ENCODE measurements at regions not wholly inside any gene's neighbourhood (a gene's known extent, or its start where the extent isn't known, plus 50 kb on each side); places are given as distances from the start of the nearest gene placed in this dataset.
"Not testable (repeated sequence)": the region's sequence is repeated elsewhere in the genome, so short reads cannot be mapped to it uniquely, and the experiment has no call there.

DNA sequence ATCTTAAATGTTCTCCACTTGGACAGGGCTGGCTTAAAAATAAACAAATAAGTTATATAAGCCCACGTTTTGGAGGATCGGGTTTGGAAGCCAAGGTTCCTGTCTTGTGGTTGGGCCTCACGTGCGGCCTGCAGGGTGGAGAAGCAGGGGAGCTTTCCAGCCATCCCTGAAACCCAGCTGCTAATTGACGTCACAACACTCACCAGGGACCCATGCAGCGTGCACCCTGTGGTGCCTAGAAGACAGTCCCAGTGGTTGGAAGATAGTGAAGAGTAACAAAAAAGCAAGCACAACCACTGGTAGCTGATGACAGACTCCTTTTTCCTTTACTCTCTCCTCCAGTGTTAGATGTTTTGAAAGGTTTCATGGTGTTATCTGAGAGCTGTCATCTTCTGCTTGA lies 142.0 kb upstream of the RBPJ start:
- no peak for DNase-seq

DNA sequence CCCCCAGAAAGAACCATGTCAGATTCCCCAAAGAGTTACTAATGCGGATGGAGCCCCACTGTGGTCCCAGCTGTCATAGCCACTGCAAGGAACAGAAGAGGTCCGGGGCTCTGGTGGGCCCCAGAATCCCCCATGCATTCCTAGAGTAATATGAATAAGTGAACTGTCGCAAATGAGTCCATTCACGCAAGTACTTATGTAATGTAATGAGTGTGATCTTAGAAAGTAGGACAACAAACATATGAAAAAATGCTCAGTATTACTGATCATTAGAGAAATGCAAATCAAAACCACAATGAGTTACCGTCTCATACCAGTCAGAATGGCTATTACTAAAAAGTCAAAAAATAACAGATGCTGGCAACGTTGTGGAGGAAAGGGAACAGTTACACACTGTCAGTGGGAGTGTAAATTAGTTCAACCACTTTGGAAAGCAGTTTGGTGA lies 141.5 kb upstream of the RBPJ start:
- no peak for DNase-seq

DNA sequence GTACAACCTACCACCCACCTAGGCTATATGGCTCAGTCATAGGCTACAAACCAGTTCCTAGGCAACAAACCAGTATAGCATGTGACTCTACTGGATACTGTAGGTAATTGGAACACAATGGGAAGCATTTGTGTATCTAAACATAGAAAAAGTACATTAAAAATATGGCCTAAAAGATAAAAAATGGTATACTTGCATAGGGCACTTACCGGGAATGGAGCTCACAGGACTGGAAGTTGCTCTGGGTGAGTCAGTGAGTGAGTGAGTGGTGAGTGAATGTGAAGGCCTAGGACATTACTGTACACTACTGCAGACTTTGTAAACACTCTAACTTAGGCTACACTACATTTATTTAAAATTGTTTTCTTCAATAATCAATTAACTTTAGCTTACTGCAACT lies 139.2 kb upstream of the RBPJ start:
- no peak for DNase-seq

DNA sequence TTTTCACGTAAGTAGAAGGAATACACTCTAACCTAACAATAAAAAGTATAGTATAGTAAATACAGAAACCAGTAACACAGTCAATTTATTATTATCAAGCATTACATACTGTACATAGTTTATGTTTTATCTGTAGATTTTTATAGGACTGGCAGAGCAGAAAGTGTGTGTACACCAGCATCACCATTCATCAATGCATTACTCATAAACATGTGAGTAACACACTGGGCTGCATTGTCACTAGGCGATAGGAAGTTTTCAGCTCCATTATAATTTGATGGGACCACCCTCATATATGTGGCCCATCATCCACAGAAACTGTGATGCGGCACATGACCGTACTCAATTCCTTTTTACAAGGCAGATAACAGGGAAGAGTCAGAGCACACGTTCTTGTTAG lies 137.8 kb upstream of the RBPJ start:
- DNase-seq, result no peak

DNA sequence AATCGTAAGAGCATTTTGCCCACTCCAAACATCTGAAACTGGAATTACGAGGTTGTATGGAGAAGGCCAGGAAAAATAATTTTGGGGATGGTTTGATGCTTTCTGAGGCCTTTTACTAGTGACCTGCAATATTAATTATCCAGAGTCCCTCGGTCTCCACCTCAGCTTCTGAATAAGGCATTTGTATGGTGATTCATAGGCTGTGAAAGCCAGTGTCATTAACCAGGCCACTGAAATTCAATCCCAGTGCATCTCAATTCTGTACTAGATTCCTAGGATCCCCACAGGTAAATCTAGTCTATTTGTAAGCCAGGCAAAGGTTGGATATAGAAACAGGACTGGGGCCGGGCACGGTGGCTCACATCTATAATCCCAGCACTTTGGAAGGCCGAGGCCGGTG lies 135.4 kb upstream of the RBPJ start:
- no peak for DNase-seq

DNA sequence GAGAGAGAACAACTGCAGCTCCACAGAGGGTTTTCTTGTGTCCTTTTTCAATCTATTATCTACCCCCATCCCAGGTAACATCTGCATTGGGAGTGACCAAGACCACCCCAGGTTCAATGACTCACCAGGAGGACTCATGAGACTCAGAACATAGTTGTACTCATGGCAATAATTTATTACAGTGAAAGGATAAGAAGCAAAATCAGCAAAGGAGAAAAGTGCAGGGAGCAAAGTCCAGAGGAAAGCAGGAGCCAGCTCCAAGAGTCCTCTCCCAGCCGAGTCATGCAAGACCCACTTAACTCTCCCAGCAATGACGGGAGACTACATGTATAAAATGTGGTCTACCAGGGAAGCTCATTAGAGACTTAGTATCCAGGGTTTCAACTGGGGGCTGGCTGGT lies 129.5 kb upstream of the RBPJ start:
- no peak for DNase-seq

DNA sequence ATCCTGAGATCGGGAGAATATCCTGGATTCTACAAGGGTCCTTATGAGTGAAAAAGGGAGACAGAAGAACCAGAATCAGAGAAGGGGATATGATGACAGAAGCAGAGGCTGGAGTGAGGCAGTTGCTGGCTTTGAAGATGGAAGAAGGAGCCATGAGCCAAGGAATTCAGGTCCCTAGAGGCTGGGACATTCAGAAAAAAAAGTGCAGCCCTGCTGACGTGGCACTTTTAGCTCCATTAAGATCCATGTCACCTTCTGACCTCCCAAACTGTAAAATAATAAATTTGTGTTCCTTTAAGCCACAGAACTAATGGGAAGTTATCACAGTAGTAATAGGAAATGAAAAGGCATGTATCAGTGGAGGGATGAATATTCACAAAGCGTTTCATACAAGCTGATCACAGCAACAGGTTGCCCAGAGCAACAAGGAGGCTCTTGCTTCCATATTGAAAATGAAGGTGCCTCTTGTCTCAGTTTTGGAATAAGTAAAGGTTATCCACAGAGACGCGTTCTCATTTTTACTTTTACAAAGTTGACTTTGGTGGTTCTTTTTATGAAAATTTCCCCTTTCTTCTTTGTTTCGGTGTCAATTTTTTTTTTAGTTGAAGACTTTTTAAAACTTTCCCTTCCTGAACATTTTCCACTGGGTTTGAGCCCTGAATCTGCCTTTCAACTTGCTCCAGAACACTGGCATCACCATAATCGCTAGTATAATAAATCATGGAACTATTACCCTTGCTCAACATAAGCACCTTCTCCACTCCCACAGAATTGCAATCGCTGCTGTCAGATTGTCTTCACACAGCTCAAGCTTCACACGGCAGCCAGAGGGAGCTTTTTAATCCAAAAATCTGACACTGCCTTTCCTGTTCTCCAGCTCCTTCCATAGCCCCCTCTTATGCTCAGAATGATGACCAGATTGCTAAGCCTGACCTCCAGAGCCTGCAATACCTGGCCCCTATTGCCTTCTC lies 127.6 kb upstream of the RBPJ start:
- peak in 1 of 14 donors; percentile 7 for DNase-seq

DNA sequence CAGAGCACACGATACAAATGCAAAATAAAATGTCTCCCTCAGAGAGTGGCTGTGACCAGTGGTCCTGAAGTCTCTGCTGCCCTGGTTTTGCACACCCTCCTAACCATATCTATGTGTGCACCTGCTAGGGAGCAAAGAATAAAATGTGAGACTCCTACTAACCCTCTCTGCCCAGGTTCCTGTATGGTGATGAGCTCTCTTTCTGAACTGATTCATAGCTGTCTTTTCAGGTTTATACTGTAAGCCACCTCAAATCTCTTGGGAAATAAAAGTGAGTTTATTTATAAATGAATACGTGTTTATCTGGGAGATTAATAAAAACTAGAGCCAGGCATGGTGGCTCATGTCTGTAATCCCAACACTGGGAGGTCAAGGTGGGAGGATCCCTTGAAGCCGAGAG lies 126.0 kb upstream of the RBPJ start:
- DNase-seq, result no peak

DNA sequence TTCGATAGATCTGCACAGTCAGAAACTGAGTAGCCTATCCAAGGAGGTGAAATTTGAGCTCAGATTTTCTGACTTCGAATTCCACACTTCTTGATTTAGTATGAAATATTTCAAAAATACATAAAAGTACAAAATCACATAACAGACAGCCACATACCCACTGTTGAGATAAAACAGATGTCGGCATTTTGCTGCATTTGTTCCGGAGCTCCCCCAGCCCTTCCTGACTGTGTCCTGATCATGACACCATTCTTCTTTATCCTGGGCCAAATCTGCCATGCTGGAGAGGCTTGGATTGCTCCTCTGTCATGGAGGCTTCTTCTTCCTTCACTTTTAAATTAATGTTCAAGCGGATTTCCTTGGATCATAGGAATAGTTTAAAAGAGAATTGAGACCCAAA lies 124.2 kb upstream of the RBPJ start:
- no peak for DNase-seq

DNA sequence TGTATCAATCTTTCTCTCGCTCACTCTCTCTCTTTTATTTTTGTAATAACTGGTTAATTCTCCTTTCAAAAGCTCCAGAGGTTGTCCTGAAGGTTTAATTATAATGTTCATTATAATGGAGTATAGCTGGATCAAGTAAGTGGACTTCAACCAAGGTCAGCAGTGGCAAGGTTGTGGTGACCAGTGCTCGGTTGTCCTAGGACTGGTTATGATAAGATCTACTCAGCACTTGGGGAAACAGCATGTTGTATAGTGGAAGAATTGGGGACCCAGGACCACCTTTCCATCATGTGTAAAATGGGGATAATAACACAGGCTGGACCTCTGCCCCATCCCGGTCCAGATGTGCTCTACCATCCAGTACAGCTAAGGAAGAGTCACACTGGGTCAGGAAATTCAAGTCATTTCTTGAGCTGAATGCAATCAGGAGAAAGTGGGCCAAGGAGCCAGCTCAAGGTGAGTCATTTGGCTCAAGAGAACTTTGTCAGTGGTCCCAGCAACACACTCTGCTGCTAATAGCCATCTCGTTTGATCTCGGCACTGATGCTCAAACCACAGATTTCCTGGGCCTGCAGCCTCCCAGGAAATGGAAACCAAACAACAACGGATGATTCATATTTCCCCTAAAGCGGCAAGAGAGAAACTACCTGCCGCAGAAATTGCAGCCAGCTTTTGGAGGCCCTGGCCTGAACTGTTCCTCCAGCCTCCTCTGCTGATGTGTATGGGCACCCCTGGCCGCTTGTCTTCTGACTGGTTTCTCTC lies 123.6 kb upstream of the RBPJ start:
- DNase-seq, result no peak

DNA sequence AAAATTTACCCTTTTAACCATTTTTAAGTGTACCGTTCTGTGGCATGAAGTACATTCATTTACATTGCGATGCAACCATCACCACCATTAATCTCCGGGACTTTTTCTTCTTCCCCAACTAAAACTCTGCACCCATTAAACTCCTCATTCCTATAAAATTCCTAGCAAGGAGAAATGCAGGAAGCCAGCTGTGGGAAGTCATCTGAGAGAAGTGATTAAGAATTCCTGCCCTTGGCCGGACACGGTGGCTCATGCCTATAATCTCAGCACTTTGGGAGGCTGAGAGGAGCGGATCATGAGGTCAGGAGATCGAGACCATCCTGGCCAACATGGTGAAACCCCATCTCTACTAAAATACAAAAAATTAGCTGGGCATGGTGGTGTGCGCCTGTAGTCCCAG lies 121.9 kb upstream of the RBPJ start:
- not testable (repeated sequence) for DNase-seq

DNA sequence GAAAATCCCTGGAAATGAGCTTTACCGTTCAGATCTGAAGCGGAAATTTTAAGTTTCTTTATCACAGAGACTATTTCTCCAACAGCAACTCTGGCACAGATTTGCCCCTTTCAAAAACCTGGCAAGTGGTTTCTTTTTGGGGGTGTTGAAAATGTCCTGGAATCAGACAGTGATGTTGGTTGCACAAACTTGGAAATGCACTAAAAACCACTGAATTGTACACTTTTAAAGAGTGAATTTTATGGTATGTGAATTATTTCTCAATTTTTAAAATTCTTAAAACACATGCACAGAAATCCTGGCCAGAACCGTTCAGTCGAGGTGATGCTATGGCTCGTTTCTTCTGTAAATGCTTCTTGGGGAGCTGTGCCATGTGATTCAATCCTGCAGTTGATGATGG lies 121.2 kb upstream of the RBPJ start:
- DNase-seq, result no peak

DNA sequence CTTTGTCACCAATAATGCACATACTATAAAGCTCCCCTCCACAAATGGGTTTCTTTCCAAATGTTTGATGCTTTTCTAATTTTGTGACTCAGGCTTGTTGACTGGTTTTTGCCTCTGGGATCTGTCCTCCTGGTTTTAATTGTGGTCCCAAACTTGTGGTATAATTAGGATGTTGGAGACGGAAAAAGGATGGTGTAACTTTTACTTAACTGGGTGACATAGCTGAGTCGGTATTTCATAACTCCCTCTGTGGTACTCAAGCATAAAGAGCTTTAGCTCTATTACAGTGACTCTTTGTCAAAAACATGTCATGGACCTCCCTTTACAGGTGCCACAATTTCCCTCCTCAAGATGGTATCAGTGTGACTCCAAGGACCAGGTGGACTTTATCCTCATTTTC lies 119.7 kb upstream of the RBPJ start:
- DNase-seq, result no peak

DNA sequence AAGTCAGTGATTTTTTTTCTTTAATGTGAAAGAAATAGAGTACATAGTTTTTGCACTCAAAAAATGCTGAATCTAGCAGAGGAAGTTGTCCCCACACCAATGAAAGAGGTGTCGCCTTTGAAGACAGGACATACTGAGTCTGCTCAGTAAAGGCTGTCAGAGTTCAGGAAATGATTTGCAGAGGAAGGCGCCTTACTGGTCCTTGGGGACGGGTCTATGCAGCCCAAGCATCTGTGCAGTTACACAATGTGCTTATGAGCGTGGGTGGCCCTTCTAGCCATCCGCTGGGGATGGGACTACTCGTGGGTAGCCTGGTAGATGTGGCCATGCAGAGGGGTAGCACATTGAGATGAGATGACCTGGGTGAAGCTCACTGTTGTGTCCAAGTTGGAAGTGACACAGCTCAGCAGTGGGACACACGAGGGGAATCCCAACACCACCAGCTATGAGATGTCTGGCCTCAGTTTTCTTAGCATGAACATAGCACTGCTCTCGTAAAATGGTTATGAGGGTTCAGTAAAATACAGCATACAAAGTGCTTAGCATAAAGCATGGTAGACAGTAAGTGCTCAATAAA lies 116.5 kb upstream of the RBPJ start:
- DNase-seq, result no peak

DNA sequence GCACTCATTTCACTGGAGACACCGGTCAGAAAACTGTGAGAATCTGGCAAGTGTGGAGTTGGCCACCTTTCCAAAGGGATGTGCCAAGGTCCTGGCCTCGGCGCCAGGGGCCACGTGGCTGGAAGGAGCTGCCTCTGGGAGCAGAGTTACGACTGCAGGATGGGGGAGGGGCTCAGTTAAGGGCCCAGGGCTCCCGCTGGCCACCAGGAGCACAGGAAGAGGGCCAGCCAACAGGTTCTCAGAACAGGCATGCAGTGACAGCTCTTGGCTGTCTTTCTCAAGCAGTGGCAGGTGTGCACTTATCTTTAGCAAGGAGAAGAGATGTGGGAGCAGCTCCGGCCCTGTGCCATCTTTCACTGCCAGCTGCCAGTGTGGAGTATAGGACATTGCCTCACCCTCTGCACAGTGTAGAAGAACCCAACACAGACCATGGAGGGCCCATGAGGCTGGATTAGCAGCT lies 115.9 kb upstream of the RBPJ start:
- peak in 6 of 14 donors; percentile 12 to 45 (median 28) for DNase-seq

DNA sequence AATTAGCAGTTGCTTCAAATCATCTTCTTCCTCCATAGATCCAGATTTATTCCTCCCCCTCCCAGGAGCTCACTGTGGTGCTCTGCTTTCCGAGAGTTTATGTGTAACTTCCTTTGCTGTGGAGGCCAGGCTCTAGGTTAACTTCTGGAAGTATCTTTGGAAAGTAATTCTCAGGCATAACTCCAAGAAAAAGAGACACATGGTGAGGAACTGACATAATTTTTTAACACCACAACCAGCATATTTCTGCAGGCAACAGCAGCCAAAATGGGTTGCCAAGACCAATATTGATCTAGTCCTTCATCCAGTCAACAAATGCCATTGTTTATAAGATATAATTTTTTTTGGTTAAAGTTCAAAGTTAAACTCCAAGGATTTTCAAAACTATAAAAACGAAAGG lies 114.5 kb upstream of the RBPJ start:
- no peak for DNase-seq

DNA sequence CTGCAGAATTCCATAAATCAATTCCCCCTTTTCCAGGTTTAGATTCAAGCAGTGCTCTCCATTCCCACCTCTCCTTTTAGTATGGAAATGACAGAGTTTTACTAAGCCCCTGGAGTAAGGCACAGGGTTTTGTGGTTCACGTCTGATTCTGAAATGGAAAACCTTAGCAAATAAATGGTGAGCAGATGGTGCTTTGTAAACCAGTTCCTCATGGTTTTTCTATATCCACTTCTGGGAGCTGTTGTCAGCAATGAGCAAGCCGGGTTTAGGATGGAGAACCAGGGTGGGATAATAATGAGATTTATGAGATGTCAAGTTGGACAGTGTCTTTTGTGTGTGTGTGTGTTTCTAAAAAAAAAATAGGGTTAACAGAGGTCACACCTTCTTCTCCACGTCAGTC lies 113.8 kb upstream of the RBPJ start:
- no peak for DNase-seq

DNA sequence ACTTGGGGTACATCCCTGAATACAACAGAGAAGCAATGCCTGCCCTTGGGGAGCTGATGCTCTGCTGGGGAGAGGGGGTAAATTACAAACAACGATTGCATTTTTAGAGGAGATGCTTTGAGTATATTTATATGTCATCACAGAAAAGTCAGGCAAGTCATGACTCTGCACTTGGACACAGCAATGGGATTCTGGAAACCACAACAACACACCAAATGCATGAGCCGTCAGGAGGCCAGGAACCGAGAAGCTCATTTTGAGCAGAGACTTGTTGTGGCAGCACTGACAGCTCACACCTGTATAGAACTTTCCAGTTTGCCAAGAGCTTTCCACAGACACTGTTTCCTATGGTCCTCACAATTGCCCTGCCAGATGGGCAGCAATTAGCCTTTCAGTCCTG lies 113.2 kb upstream of the RBPJ start:
- no peak for DNase-seq

DNA sequence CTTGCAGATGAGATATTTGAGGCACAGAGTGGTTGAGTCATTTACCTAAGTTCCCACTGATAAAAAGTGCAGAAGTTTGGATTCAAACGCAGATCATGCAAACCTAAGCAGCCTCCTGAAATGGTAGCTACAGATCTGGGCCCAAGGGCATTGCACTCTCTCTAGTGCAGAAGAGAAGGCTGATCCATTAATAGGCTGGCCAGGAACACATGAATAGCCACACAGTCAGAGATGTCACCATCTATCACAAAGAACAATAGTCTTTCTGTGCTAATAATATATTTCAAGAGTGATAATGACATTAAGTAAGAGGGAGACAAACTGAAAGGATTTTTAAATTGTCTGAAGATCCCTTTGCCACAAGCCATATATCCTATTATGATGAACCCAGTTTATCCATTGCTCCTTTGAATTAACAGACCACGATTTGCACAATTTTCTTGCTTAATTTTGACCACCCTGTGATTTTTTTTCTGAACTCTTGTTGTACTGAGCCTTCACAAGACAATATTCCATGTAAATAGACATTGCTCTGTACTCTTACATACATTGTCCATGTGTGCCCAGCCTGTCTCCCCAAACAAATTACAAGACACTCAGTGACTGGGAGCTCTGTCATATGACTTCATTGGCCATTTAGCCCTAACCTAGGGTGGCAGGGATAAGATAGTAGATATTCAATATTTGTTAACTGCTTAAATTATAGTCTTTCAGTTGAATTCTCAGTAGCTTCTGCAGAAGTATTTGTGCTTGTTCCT lies 112.4 kb upstream of the RBPJ start:
- peak in 5 of 14 donors; percentile 12 to 62 (median 19) for DNase-seq

DNA sequence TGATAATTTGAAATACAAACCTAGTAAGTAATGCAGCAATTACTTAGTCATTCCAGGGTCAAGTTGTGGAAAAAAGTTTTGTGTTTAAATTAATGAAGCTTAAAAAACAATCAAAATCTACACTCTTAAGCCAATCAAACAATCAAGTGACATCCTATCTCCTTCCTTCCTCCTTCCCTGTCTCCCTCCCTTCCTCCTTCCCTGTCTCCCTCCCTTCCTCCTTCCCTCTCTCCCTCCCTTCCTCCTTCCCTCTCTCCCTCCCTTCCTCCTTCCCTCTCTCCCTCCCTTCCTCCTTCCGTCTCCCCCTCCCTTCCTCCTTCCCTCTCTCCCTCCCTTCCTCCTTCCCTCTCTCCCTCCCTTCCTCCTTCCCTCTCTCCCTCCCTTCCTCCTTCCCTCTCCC lies 111.4 kb upstream of the RBPJ start:
- not testable (repeated sequence) for DNase-seq

DNA sequence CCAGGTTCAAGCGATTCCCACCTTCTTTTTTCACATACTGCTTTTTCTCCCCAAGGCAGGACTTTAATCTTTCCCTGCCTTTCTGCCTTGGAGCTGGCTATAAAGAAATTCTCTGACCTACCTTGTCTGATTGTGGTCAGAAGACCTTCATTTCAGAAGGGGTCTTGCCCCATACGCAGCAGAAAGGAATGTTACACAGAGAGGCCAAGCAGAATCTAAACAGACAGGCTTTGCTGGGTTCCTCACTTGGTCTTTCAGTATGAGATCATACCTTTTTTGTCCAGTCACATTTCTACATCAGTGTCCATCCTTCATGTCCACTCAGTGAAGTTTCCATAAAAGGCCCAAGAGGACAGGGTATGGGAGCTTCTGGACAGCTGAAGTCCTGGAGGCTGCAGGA lies 108.3 kb upstream of the RBPJ start:
- no peak for DNase-seq

DNA sequence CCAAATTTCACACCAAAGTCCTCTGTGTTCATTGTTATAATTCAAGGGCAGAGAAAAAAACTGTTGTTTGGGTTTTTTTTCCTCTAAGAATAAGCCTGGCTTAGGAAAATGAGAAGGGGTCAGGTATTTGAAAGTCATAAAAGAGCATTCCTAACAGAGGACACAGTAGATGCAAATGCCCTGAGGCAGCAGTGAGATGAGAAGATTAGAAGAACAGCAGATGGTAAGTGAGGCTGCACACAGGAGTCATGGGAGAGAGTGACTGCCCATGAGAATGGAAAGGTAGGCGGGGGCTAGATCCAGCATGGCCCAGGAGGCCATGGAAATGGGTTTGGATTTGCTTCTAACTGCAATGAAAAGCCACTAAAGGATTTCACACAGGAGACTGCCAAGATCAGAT lies 107.5 kb upstream of the RBPJ start:
- no peak for DNase-seq

DNA sequence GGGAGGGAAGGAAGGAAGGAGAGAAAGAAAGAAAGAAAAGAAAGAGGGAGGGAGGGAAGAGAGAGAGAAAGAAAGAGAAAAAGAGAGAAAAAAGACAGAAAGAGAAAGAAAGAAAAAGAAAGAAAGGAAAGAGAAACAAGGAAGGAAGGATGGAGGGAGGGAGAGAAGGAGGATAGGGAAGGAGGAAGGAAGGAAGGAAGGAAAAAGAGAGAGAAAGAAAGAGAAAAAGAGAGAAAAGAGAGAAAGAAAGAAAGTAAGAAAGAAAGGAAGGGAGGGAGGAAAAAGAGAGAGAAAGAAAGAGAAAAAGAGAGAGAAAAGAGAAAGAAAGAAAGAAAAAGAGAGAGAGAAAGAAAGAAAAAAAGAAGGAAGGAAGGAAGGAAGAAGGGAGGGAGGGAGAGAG lies 105.8 kb upstream of the RBPJ start:
- DNase-seq, result no peak

Measured in C1 segment of cervical spinal cord (tissue), 14 donors.